ENCODE measurements at regions not wholly inside any gene's neighbourhood (a gene's known extent, or its start where the extent isn't known, plus 50 kb on each side); places are given as distances from the start of the nearest gene placed in this dataset.

GRCh38 chr11:119521551-119521950 lies 98.6 kb upstream of the THY1 start:
- H3K27ac ChIP-seq (ENCODE audit: low read depth in 2 of 2, low read length in 1 of 2) = no peak overlapping the region
- no peaks in the 10 kb centered on the region for H3K79me2 ChIP-seq (ENCODE audit: insufficient read depth)
- ChIA-PET POLR2A (no interaction called here), CTCF (interaction anchor here (1.7 to 2.6 kb wide), 4 partner anchors 12 to 47 kb away, joined by 5 to 26 read pairs (median 7); no protein-coding TSS in a partner anchor)
- no peaks in the 10 kb centered on the region for H3K9me3 ChIP-seq
- H3K4me2 ChIP-seq = no peak overlapping the region
- no peak overlapping the region for H3K9ac ChIP-seq
- TF ChIP-seq RCOR1 (IDR thresholded peaks at IDR 0.05; ENCODE audit: low read length) = no peak
- no peak for TF ChIP-seq JUND (IDR thresholded peaks at IDR 0.05)
- TF ChIP-seq MEF2A (IDR thresholded peaks at IDR 0.05; ENCODE audit: borderline replicate concordance, low read depth) = no peak
- TF ChIP-seq SMC3 (IDR thresholded peaks at IDR 0.05; ENCODE audit: low read depth, low read length) = no peak
- TF ChIP-seq, protein P1, sequence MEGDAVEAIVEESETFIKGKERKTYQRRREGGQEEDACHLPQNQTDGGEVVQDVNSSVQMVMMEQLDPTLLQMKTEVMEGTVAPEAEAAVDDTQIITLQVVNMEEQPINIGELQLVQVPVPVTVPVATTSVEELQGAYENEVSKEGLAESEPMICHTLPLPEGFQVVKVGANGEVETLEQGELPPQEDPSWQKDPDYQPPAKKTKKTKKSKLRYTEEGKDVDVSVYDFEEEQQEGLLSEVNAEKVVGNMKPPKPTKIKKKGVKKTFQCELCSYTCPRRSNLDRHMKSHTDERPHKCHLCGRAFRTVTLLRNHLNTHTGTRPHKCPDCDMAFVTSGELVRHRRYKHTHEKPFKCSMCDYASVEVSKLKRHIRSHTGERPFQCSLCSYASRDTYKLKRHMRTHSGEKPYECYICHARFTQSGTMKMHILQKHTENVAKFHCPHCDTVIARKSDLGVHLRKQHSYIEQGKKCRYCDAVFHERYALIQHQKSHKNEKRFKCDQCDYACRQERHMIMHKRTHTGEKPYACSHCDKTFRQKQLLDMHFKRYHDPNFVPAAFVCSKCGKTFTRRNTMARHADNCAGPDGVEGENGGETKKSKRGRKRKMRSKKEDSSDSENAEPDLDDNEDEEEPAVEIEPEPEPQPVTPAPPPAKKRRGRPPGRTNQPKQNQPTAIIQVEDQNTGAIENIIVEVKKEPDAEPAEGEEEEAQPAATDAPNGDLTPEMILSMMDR (IDR thresholded peaks at IDR 0.05) = no peak
- no peak for TF ChIP-seq GABPA (IDR thresholded peaks at IDR 0.05; ENCODE audit: low read depth)
- TF ChIP-seq MXI1 (IDR thresholded peaks at IDR 0.05; ENCODE audit: low read depth, low read length) = no peak
- TF ChIP-seq SIN3A (IDR thresholded peaks at IDR 0.05; ENCODE audit: borderline replicate concordance, low read depth, low read length) = no peak
- TF ChIP-seq FOXJ3 (CRISPR knock-in tag; IDR thresholded peaks at IDR 0.05) = no peak
- TF ChIP-seq POLR2AphosphoS5 (IDR thresholded peaks at IDR 0.05; ENCODE audit: low read depth, low read length) = no peak
- TF ChIP-seq NRF1 (IDR thresholded peaks at IDR 0.05; ENCODE audit: low read depth, low read length) = no peak
- TF ChIP-seq GATA2 (CRISPR knock-in tag; IDR thresholded peaks at IDR 0.05) = no peak
- no peak for TF ChIP-seq EZH2phosphoT487 (IDR thresholded peaks at IDR 0.05; ENCODE audit: borderline replicate concordance, low read depth)
- no peak for TF ChIP-seq EP300 (IDR thresholded peaks at IDR 0.05; ENCODE audit: borderline replicate concordance in 1 of 2, low read depth in 1 of 2, low read length in 1 of 2)
- TF ChIP-seq FOSL2 (IDR thresholded peaks at IDR 0.05; ENCODE audit: borderline replicate concordance, low read depth) = no peak
- no peak for TF ChIP-seq USF1 (IDR thresholded peaks at IDR 0.05; ENCODE audit: borderline replicate concordance, low read depth)
- no peak for TF ChIP-seq RFX5 (IDR thresholded peaks at IDR 0.05; ENCODE audit: low read length)
- TF ChIP-seq, protein P2, sequence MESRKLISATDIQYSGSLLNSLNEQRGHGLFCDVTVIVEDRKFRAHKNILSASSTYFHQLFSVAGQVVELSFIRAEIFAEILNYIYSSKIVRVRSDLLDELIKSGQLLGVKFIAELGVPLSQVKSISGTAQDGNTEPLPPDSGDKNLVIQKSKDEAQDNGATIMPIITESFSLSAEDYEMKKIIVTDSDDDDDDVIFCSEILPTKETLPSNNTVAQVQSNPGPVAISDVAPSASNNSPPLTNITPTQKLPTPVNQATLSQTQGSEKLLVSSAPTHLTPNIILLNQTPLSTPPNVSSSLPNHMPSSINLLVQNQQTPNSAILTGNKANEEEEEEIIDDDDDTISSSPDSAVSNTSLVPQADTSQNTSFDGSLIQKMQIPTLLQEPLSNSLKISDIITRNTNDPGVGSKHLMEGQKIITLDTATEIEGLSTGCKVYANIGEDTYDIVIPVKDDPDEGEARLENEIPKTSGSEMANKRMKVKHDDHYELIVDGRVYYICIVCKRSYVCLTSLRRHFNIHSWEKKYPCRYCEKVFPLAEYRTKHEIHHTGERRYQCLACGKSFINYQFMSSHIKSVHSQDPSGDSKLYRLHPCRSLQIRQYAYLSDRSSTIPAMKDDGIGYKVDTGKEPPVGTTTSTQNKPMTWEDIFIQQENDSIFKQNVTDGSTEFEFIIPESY (IDR thresholded peaks at IDR 0.05; ENCODE audit: borderline replicate concordance, low read depth) = no peak
- TF ChIP-seq YY1 (IDR thresholded peaks at IDR 0.05; ENCODE audit: low read depth) = no peak
- no peak for TF ChIP-seq IRF3 (IDR thresholded peaks at IDR 0.05; ENCODE audit: low read depth, low read length)
- H2AFZ ChIP-seq (ENCODE audit: low read depth) = no peak overlapping the region
- peaks cover 2% of the 10 kb centered on the region; the same call in 1 of the 2 replicates for H3K27me3 ChIP-seq (ENCODE audit: insufficient read depth)
- H3K9me2 ChIP-seq = no peaks in the 10 kb centered on the region
- 53% methylated on average over 11 of the region's 11 CpGs for WGBS (ENCODE audit: low lambda C conversion rate)
- no peaks in the 10 kb centered on the region for H3K36me3 ChIP-seq (replicated peaks in 1 of 2; ENCODE audit: control insufficient read depth in 1 of 2, insufficient read depth in 2 of 2, low read length in 1 of 2)
- no peak for DNase-seq
- H3K4me1 ChIP-seq (ENCODE audit: control insufficient read depth in 1 of 2, insufficient read depth in 2 of 2, low read depth in 1 of 2, low read length in 1 of 2) = no peaks in the 10 kb centered on the region; a peak in 1 of 4 replicates
- no peak overlapping the region for H3K4me3 ChIP-seq (ENCODE audit: low read depth in 2 of 2, low read length in 1 of 2)
- H4K20me1 ChIP-seq (ENCODE audit: insufficient read depth) = no peaks in the 10 kb centered on the region
- H3F3A ChIP-seq (replicated peaks; ENCODE audit: insufficient read depth) = no peaks in the 10 kb centered on the region

All from SK-N-SH (cell line).